ENCODE measurements at regions not wholly inside any gene's neighbourhood (a gene's known extent, or its start where the extent isn't known, plus 50 kb on each side); places are given as distances from the start of the nearest gene placed in this dataset.

GRCh38 chr3:28743271-28743670, 394.6 kb upstream of the AZI2 start:
- TF ChIP-seq, protein P1, sequence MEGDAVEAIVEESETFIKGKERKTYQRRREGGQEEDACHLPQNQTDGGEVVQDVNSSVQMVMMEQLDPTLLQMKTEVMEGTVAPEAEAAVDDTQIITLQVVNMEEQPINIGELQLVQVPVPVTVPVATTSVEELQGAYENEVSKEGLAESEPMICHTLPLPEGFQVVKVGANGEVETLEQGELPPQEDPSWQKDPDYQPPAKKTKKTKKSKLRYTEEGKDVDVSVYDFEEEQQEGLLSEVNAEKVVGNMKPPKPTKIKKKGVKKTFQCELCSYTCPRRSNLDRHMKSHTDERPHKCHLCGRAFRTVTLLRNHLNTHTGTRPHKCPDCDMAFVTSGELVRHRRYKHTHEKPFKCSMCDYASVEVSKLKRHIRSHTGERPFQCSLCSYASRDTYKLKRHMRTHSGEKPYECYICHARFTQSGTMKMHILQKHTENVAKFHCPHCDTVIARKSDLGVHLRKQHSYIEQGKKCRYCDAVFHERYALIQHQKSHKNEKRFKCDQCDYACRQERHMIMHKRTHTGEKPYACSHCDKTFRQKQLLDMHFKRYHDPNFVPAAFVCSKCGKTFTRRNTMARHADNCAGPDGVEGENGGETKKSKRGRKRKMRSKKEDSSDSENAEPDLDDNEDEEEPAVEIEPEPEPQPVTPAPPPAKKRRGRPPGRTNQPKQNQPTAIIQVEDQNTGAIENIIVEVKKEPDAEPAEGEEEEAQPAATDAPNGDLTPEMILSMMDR (IDR thresholded peaks at IDR 0.05 in 4 of 5, conservative IDR thresholded peaks at IDR 0.05 in 1 of 5): no peak
- no peak for TF ChIP-seq POLR2A (IDR thresholded peaks at IDR 0.05)

Data from gastrocnemius medialis (tissue), 4 donors.